ENCODE measurements at regions not wholly inside any gene's neighbourhood (a gene's known extent, or its start where the extent isn't known, plus 50 kb on each side); places are given as distances from the start of the nearest gene placed in this dataset.

DNA sequence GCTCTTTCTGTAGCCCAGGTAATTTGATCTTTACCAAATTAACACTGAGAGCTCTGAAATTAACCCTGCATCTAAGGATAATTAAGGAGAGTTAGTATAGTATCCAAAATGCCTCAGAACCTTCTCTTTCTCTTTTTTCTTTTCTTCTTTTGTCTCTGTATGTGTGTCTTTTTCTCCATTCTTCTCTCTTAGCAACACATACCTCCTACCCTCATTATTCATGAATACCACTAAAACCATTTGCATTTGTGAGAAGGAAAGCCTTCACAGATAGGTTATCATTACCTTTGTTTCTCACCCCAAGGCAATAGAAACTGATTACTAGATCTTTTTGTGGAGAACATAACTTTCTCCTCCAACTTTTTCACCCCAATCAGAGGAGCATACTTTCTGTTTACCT is 376.5 kb upstream of the NXPH2 start:
- DNase-seq (ENCODE audit: low spot score): no peak

DNA sequence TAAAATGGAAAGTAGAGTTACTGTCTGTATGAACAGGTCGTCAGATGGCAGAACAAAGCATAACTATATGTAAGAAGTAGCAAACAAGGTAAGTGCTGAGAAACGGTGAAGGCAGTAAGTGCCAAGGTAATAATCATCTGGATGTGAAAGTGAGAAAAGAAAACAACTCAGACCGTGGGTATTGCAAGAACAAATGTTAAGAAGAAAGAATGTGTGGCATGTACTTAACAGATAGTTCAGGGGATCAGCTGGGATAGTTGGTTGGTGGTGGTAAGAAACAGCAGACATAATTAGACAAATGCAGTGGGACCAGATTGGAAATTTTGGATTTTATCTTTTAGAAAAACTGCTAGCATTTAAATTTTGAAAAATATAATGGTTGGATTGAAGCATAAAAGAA is 375.8 kb upstream of the NXPH2 start:
- DNase-seq (ENCODE audit: low spot score): no peak

DNA sequence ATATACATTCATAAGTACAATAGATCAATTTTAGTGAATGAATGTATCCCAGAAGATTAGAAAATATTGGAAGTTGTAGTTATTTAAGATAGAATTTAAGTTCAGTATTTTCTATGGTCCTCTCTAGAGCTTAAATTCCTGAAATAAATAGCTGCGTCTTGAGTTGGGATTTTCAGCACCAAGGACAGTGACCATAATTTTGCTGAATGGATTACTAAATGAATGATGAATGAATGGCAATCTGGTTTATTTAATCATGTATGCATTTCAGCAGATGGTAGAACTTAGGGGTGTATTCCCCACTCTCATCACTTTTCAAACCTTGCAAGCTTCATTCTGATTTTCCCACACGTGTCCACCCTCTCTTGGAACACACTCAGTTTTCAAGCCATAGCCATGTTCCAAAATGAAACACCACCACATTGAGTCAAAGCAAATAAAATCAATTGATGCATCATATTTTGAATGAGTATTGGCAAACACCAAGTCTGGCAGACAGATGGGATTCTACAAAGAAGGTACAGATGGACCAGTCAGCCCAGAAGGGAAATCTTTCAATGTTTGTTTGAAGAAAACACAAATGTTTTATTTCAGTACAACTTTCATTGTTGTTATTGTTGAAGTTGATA is 362.2 kb upstream of the NXPH2 start:
- DNase-seq (ENCODE audit: low spot score): peak; percentile 22

DNA sequence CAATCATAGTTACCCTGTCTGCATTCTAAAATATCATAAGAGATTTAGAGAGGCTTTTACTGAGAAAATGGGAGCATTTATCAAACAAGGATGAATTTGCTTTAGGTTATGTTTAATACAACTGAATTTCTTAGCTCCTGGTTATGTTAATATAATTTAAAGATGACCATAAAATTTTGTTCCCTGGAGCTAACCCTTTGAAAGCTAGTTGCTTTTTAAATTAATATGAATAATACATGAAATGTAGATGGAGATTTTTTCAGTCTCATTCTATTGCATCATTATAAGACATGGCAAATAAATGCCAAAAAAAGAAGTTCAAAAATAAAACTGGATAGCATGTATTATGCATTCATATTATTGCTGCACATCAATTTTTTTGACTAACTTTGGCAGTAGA is 344.1 kb upstream of the NXPH2 start:
- DNase-seq (ENCODE audit: low spot score): no peak

DNA sequence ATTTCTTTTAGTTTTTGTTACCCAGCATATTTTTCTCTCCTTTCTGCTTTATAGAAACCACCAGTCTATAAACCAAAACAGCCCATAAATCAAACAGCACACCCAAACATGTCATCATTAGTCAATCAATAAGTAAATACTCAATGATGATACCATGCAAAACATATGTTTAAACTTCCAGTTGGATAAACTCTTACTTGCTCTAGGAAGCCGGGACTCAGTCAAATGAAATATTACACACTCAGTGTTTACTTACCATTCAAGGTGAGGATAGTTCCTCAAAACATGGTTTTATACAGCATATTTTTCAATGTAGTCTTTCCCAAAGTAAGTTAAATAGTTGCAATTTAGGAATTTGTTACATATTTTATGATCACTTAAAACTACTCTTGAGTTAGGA is 343.6 kb upstream of the NXPH2 start:
- DNase-seq (ENCODE audit: low spot score): no peak

DNA sequence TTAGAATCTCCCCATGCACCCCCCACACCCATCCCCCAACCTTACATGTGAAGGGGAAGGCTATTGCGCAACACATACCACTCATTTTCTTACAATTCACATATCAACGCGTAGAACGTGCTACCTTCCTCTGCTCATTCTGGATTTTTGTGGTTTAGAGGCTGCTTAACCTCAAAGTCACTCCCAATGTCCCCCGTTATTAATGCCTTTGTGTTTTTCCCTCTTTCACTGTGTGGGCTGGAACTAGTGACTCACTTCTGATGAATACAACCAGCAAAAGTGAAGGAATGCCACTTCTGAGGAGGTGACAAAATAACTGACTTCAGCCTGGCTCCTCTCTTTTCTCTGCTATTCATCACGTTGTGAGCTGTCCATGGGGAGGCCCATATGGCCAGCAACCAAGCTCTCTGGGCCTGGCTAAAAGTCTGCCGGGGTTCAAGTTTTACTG is 342.5 kb upstream of the NXPH2 start:
- peak; percentile 2 for DNase-seq (ENCODE audit: low spot score)

DNA sequence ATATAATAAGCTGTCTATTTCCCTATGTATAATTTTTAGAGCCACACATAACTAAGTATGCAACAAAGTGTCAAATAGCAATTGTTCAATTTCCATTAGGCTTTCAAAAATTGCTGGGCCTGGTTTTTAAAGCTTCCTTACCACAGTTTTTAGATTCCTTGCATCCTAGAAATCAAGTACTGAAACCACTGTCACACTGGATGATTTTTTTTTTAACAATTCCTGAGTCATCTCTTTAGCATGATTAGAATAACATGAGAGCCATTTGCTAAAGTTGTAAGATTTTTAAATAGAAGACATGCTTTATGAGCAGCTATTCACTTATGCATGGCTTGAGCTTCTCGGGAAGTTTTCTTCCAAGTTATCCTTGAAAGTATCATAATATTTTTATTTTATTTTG is 319.5 kb upstream of the NXPH2 start:
- DNase-seq (ENCODE audit: low spot score): no peak

DNA sequence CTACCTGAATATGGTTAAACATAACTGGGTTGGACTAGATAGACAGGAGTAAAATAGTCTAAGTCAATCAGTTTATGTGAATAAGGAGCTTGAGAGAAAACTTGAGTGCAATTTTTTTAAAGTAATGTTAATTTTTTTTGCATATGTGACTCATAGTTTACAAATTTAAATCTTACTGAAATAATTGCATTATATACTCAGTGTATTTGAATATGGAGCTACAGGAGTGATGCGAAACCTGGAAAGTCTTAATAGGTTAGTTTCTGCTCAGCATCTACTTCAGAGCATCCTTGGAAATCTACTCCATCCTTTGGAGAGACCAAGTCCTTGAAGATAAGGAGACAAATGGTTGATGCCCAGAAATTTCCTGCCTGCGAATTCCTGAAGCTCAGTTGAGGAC is 318.8 kb upstream of the NXPH2 start:
- no peak for DNase-seq (ENCODE audit: low spot score)

DNA sequence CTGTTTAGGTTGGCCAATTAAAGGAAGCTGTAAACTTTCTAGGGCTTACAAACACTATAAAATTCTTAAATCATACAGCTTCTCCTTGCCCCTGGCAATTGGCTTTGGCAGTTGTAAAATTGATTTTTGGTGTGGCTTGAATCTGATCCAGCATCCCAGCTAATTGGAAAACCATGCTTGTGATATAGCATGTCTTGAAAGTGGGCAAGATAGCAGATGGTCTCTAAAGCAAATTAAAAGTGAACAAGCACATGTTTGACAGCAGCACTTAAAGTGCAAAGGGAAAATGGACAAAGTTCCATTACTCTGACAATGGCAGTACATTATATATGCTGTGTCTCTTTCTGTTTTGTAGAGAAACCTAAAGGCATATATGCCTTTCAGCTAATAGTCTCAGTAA is 302.9 kb upstream of the NXPH2 start:
- DNase-seq (ENCODE audit: low spot score): no peak

DNA sequence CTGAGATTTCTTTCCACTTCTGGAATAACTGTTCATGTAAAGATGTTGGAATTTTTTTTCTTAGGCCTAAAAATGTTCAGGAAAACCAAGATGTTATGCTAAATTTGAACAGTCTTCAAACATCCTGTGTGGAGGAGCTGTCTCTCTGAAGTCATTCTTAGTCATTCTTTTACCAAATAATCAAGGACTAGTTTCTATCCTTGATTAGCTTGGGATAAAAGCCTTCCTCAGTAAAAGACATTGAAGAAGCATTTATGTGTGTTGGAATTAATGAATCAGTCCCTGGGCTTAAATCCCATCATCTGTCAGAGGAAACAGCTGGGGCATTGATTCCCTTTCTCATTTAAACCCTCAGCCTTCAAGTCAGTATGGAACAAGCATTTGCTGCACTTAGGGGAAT is 300.1 kb upstream of the NXPH2 start:
- DNase-seq (ENCODE audit: low spot score): no peak

DNA sequence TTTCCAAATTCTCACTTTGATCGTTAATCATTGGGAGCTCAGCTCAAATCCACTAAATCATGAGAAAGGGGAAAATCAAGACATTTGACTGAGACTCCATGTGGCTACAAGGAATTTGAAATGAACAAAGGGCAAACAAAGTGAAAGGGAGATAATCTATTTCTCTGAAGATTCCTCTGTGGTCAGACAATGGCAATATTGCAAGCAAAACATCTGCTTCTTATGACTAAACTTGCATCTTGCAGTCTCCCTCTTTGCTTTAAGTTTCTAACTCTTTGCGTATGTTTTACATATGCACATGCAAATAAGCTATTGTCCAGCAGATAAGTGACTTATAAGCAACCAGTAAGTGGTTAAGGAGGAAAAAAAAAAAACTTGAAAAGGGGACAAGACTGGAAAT is 299.1 kb upstream of the NXPH2 start:
- DNase-seq (ENCODE audit: low spot score): no peak

DNA sequence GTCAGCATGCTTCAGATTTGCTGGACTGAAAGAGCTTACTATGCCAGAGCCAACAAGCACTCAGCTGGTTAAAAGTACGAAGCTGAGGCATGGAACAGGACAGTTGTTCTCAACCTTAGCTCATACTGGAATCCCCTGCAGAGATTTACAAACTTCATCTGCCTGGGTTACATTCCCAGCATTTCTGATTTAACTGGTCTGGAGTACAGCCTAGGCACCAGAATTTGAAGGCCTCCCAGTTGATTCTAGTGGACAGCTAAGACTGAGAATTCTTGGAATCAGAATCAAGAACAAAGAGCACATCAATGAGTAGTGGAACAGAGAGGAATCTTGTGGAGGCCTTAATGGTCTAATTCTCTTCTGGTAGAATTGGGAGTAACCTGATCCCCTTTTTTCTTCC is 298.2 kb upstream of the NXPH2 start:
- DNase-seq (ENCODE audit: low spot score): no peak

DNA sequence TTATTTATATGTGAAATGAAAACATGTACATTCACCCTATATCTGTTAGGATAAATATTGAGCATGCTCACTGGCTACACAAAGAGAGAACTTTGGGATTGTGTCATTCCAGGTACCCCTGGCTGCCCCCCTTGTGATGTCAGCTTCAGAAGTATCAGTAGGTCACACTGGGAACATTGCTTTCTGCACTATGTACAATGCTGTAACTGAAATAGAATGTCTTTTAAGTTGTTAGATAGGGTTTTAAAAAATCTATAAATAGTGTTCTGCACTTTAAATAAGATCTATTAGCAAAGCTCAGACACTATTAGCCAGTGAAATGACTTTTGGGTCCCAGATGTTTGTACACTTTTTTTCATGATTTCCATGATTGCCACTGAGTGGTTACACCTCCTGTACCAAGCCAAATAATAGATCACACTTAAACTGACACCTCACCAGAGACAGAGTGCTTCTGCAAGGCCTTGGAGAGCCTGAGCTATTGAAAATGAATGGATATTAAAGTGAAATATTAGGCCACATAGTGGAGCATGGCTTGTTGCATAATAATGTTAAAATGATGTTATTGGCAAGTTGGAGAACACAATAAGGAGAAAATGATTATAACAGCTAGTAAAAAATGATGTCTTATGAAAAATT is 297.0 kb upstream of the NXPH2 start:
- DNase-seq (ENCODE audit: low spot score): no peak

DNA sequence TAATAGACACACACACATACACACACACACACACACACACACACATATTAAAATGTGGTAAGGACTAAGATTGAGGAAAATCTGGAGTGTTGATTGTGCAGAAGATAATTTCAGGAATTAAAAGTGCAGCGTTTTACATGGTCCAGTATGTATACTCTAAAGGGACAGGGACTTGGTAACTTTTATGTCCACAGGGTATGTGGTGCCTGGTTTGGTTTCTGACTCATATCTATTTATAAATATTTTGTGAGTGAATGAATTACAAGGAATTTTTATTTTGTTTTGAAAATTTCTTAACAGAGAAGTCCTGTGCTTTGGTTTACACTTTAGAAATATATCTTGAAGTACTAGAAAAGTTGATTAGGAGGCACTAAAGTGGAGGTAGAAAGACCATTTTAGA is 287.7 kb upstream of the NXPH2 start:
- no peak for DNase-seq (ENCODE audit: low spot score)

DNA sequence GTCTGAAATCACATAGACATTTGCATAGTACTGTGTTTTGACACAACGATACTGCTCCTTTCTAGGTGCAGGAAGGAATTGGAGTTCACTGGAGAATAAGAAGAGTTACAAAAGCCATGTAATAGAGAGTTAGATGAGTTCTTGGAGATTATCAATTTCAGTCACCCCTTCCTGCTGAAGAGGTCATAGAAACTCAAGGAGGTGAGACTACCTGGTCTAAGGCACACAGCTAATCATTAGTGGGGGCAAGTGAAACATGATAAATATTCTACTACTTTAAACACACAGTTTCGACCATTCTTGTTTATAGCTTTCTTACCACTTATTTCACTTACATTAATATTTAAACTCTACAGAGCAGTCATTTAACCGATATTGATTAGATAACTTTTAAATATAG is 286.9 kb upstream of the NXPH2 start:
- DNase-seq (ENCODE audit: low spot score): no peak

DNA sequence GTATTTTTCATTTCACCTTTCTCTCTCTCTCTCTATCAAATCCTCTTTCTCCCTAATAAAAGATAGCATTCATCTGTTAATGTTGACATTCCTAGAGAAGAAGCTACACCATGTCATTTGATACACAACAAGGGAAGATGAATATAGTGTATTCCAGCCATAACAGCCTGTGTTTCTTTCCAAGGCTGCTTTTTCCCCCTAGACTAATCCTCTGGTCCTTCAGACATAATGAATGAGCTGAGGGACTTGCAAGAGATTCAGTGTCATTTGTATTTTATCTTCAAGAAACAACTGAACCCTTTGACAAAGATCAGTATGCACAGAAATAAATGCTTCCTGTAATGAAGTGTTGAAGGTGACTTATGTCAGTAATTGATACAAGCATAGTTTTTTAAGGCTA is 284.0 kb upstream of the NXPH2 start:
- DNase-seq (ENCODE audit: low spot score): no peak

DNA sequence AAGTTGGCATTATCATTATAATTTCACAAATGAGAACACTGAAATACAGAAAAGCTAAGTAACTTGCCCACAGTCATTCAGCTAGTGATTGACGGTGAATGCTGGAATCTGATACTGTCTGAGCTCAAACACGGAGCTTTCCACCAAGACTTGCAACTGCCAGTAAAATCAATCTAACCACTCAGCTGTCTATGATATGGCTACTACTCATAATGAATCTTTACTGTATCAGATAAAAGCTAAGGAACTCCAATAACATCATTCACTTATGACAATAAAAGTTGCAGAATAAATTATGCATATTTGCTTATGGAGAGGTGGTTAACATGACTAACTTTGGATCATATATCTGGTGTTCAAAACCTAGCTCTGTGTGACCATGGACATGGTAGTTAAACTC is 279.4 kb upstream of the NXPH2 start:
- no peak for DNase-seq (ENCODE audit: low spot score)

DNA sequence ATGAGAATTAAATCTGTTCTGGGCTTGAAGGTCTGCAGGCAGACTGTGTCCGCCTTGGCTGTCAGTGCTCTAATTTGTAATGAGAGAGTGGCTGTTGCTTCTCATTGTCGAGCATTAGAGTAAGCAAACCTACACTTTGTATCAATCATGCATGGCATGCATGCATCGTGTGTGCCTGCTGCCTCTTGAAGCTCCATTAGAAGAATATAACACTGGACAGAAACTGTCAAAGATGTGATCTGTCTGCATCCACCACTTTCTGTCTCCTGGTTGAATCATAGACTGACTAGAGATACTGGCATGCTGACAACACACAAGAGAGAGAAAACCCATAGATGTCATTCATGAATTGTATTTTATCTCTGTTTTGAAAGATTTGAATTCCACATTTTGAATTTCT is 275.0 kb upstream of the NXPH2 start:
- no peak for DNase-seq (ENCODE audit: low spot score)

DNA sequence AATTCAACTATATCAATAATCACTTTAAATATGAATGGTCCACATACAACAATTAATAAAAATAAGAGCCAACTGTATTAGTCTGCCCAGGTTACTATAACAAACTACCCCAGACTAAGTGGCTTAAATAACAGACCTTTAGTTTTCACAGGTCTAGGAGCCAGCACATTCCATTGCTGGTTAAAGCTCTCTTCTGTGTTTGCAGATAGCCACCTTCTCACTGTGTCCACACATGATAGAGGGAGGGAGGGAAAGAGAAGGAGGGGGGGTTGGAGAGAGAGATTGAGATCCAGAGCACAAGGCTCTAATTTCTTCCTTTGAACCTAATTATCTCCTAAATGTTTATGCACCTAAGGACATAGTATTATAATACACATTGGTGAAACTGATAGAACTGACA is 267.8 kb upstream of the NXPH2 start:
- DNase-seq (ENCODE audit: low spot score): no peak

DNA sequence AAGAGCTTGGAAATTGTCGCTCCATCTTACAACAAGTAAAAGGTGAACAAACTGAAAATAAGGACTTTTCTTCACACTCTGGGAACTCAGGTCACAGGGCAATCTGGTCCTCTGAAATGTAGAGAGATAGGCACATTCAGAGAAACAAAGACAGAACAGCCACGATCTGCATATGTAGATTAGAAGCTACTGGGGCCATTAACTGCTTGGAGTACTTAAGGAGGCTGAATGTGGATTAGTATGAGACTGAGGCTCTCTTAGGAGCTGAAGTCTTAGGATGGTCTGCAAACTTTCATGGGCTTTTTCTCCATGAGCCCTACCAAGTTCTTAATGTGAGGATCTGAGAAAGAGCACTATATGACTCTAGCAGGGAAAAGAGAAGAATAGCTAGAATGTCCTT is 265.3 kb upstream of the NXPH2 start:
- DNase-seq (ENCODE audit: low spot score): no peak

DNA sequence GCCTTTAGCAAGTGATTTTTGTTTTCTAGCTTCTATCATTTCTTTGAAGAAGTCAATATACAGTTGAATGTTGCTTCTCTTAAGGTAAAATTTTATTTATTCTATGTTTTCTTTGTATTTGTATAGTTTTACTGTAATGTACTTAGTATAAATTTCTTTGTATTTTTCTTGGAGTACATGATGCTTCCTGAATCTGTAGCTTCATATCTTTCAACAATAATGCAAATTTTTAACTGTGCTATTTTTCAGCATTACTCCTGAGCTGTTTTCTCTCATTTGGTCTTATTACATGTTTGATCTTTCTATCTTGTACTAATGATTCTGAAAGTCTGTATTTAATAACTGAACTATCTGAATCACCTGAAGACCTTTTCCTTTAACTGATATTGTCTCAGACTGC is 253.9 kb upstream of the NXPH2 start:
- DNase-seq (ENCODE audit: low spot score): no peak

DNA sequence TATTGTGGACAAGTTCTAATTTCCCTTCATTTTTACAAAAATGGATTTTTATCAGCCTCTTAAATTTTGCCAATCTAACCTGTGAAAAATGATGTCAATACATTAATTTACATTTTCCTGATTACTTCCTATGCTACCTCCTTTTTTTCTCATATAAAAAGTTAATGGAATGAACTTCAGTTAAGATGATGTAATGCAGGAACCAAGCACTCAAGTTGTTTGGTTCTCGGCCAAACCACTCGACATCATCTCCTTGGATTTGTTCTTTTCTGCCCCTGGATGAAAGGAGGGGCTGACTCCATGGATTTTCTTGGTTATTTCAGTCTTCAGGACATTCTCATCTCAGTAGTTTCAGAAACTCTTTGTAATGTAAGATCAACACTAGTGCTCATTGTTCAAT is 253.1 kb upstream of the NXPH2 start:
- no peak for DNase-seq (ENCODE audit: low spot score)

DNA sequence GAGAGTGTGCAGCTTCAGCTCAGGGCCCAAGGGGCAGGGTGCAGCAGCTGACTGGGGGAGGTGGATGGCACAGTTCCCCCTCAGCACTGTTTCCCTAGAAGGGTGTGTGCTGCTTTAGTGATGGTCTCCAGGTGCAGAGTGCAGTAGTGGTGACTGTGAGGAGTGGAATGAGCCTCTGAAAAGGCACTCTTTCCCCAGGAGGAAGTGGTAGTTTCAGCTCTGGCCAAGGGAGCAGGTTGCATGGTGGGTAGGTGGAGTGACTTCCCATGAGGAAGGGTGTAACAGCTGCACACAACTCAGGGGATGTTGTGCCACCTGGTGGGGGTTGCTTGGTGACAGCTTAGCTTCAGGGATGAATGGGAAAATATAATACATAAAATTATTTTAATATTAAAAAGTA is 251.5 kb upstream of the NXPH2 start:
- DNase-seq (ENCODE audit: low spot score): no peak

DNA sequence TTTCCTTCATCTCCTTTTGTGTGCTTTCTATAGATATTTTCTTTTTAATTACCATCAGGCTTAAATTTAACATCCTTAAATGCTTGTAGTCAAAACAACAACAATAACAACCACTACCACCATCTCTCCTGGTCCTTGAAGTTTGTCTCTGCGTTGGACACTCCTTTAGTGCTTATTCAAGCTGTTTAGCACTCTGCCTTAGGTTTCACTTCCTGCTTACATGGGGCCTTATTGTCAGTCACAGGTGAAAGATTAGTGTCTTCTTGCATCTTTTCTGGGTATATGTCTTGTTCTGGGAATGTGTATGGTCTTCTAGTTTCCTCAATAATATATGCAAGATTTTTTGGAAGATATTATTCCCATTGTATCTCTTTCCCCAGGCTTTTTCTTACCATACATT is 240.1 kb upstream of the NXPH2 start:
- no peak for DNase-seq (ENCODE audit: low spot score)

Measured in COLO829 (cell line).